ENCODE measurements at regions not wholly inside any gene's neighbourhood (a gene's known extent, or its start where the extent isn't known, plus 50 kb on each side); places are given as distances from the start of the nearest gene placed in this dataset.
"Not testable (repeated sequence)": the region's sequence is repeated elsewhere in the genome, so short reads cannot be mapped to it uniquely, and the experiment has no call there.

GRCh38 chr15:24858183-24858582 lies 96.6 kb upstream of the SNRPN start:
- H3K4me1 Mint-ChIP-seq (ENCODE audit: low read depth); H3K27me3 Mint-ChIP-seq (ENCODE audit: low read depth); H3K4me3 Mint-ChIP-seq (ENCODE audit: low read depth); H3K27ac Mint-ChIP-seq; H3K36me3 Mint-ChIP-seq (ENCODE audit: low read depth); intact Hi-C loops (cut with micrococcal nuclease); DNase-seq (ENCODE audit: low spot score): not testable (repeated sequence)
- peaks cover 64% of the 10 kb centered on the region for H3K9me3 Mint-ChIP-seq

- Mint-ChIP-seq H3K9me3 (peaks cover 57% of the 10 kb centered on the region), H3K4me3 (ENCODE audit: low read depth) (no peak overlapping the region), H3K27me3 (ENCODE audit: low read depth) (no peaks in the 10 kb centered on the region), H3K36me3 (ENCODE audit: low read depth) (no peaks in the 10 kb centered on the region), H3K4me1 (ENCODE audit: low read depth) (no peaks in the 10 kb centered on the region), H3K27ac (no peak overlapping the region)
- intact Hi-C loops (cut with micrococcal nuclease) = no loop called here
- no peak for DNase-seq (ENCODE audit: low spot score)
Measured at GRCh38 chr15:24858737-24859601, 95.8 kb upstream of the SNRPN start.

GRCh38 chr15:24861014-24861690 lies 93.6 kb upstream of the SNRPN start:
- intact Hi-C loops (cut with micrococcal nuclease) = no loop called here
- Mint-ChIP-seq H3K4me3 (ENCODE audit: low read depth) (no peak overlapping the region), H3K4me1 (ENCODE audit: low read depth) (no peaks in the 10 kb centered on the region), H3K9me3 (peaks cover 48% of the 10 kb centered on the region), H3K27me3 (ENCODE audit: low read depth) (no peaks in the 10 kb centered on the region), H3K36me3 (ENCODE audit: low read depth) (no peaks in the 10 kb centered on the region), H3K27ac (no peak overlapping the region)
- no peak for DNase-seq (ENCODE audit: low spot score)

GRCh38 chr15:24862726-24863521 lies 91.9 kb upstream of the SNRPN start:
- H3K4me3 Mint-ChIP-seq (ENCODE audit: low read depth) = no peak overlapping the region
- H3K4me1 Mint-ChIP-seq (ENCODE audit: low read depth) = no peaks in the 10 kb centered on the region
- intact Hi-C loops (cut with micrococcal nuclease) = no loop called here
- peaks cover 45% of the 10 kb centered on the region for H3K9me3 Mint-ChIP-seq
- H3K36me3 Mint-ChIP-seq (ENCODE audit: low read depth) = no peaks in the 10 kb centered on the region
- no peak for DNase-seq (ENCODE audit: low spot score)
- H3K27ac Mint-ChIP-seq = no peak overlapping the region
- H3K27me3 Mint-ChIP-seq (ENCODE audit: low read depth) = no peaks in the 10 kb centered on the region

- no peaks in the 10 kb centered on the region for H3K36me3 Mint-ChIP-seq (ENCODE audit: low read depth)
- peaks cover 42% of the 10 kb centered on the region for H3K9me3 Mint-ChIP-seq
- no peak overlapping the region for H3K27ac Mint-ChIP-seq
- H3K4me3 Mint-ChIP-seq (ENCODE audit: low read depth) = no peak overlapping the region
- no peak for DNase-seq (ENCODE audit: low spot score)
- no peaks in the 10 kb centered on the region for H3K27me3 Mint-ChIP-seq (ENCODE audit: low read depth)
- intact Hi-C loops (cut with micrococcal nuclease) = no loop called here
- no peaks in the 10 kb centered on the region for H3K4me1 Mint-ChIP-seq (ENCODE audit: low read depth)
Measured at GRCh38 chr15:24865303-24865702, 89.5 kb upstream of the SNRPN start.

- Mint-ChIP-seq H3K4me1 (ENCODE audit: low read depth) (no peaks in the 10 kb centered on the region), H3K27me3 (ENCODE audit: low read depth) (no peaks in the 10 kb centered on the region), H3K36me3 (ENCODE audit: low read depth) (no peaks in the 10 kb centered on the region), H3K4me3 (ENCODE audit: low read depth) (no peak overlapping the region), H3K27ac (no peak overlapping the region), H3K9me3 (peaks cover 54% of the 10 kb centered on the region)
- intact Hi-C loops (cut with micrococcal nuclease) = no loop called here
- no peak for DNase-seq (ENCODE audit: low spot score)
Measured at GRCh38 chr15:24877174-24877573, 77.6 kb upstream of the SNRPN start.

- H3K27me3 Mint-ChIP-seq (ENCODE audit: low read depth) = no peaks in the 10 kb centered on the region
- no peak for DNase-seq (ENCODE audit: low spot score)
- H3K4me1 Mint-ChIP-seq (ENCODE audit: low read depth) = no peaks in the 10 kb centered on the region
- intact Hi-C loops (cut with micrococcal nuclease) = no loop called here
- H3K27ac Mint-ChIP-seq = no peak overlapping the region
- no peak overlapping the region for H3K4me3 Mint-ChIP-seq (ENCODE audit: low read depth)
- H3K36me3 Mint-ChIP-seq (ENCODE audit: low read depth) = no peaks in the 10 kb centered on the region
- H3K9me3 Mint-ChIP-seq = peaks cover 51% of the 10 kb centered on the region
Measured at GRCh38 chr15:24878153-24878552, 76.6 kb upstream of the SNRPN start.

GRCh38 chr15:24879492-24879891 lies 75.3 kb upstream of the SNRPN start:
- H3K27ac Mint-ChIP-seq = no peak overlapping the region
- H3K4me1 Mint-ChIP-seq (ENCODE audit: low read depth) = no peaks in the 10 kb centered on the region
- no peaks in the 10 kb centered on the region for H3K36me3 Mint-ChIP-seq (ENCODE audit: low read depth)
- no peak overlapping the region for H3K4me3 Mint-ChIP-seq (ENCODE audit: low read depth)
- H3K9me3 Mint-ChIP-seq = peaks cover 47% of the 10 kb centered on the region
- intact Hi-C loops (cut with micrococcal nuclease) = no loop called here
- H3K27me3 Mint-ChIP-seq (ENCODE audit: low read depth) = no peaks in the 10 kb centered on the region
- no peak for DNase-seq (ENCODE audit: low spot score)

GRCh38 chr15:24880663-24881062 lies 74.1 kb upstream of the SNRPN start:
- Mint-ChIP-seq H3K27ac (no peak overlapping the region), H3K36me3 (ENCODE audit: low read depth) (no peaks in the 10 kb centered on the region), H3K9me3 (peaks cover 40% of the 10 kb centered on the region), H3K4me3 (ENCODE audit: low read depth) (no peak overlapping the region), H3K27me3 (ENCODE audit: low read depth) (no peaks in the 10 kb centered on the region), H3K4me1 (ENCODE audit: low read depth) (no peaks in the 10 kb centered on the region)
- DNase-seq (ENCODE audit: low spot score) = no peak
- intact Hi-C loops (cut with micrococcal nuclease) = no loop called here

- no peaks in the 10 kb centered on the region for H3K27me3 Mint-ChIP-seq (ENCODE audit: low read depth)
- no peak overlapping the region for H3K4me3 Mint-ChIP-seq (ENCODE audit: low read depth)
- H3K36me3 Mint-ChIP-seq (ENCODE audit: low read depth) = no peaks in the 10 kb centered on the region
- peaks cover 45% of the 10 kb centered on the region for H3K9me3 Mint-ChIP-seq
- intact Hi-C loops (cut with micrococcal nuclease) = no loop called here
- H3K27ac Mint-ChIP-seq = no peak overlapping the region
- H3K4me1 Mint-ChIP-seq (ENCODE audit: low read depth) = no peaks in the 10 kb centered on the region
- DNase-seq (ENCODE audit: low spot score) = no peak
Measured at GRCh38 chr15:24886538-24886937, 68.2 kb upstream of the SNRPN start.

- no peak overlapping the region for H3K27ac Mint-ChIP-seq
- H3K4me1 Mint-ChIP-seq (ENCODE audit: low read depth) = no peaks in the 10 kb centered on the region
- intact Hi-C loops (cut with micrococcal nuclease) = no loop called here
- H3K36me3 Mint-ChIP-seq (ENCODE audit: low read depth) = no peaks in the 10 kb centered on the region
- no peaks in the 10 kb centered on the region for H3K27me3 Mint-ChIP-seq (ENCODE audit: low read depth)
- H3K4me3 Mint-ChIP-seq (ENCODE audit: low read depth) = no peak overlapping the region
- DNase-seq (ENCODE audit: low spot score) = no peak
- H3K9me3 Mint-ChIP-seq = peaks cover 78% of the 10 kb centered on the region
Measured at GRCh38 chr15:24898715-24899272, 56.0 kb upstream of the SNRPN start.

- intact Hi-C loops (cut with micrococcal nuclease) = no loop called here
- Mint-ChIP-seq H3K4me3 (ENCODE audit: low read depth) (no peak overlapping the region), H3K27me3 (ENCODE audit: low read depth) (no peaks in the 10 kb centered on the region), H3K36me3 (ENCODE audit: low read depth) (no peaks in the 10 kb centered on the region), H3K4me1 (ENCODE audit: low read depth) (no peaks in the 10 kb centered on the region), H3K9me3 (peaks cover 80% of the 10 kb centered on the region), H3K27ac (no peak overlapping the region)
- DNase-seq (ENCODE audit: low spot score) = no peak
Measured at GRCh38 chr15:24899367-24899766, 55.4 kb upstream of the SNRPN start.
